Astrocyte (in vitro differentiated cells and primary cell): ENCODE measurements at regions not wholly inside any gene's neighbourhood (a gene's known extent, or its start where the extent isn't known, plus 50 kb on each side); places are given as distances from the start of the nearest gene placed in this dataset.

ENCODE experiments used
- CTCF ChIP-seq: IDR thresholded peaks from 2 replicates; pipeline ENCODE4 v1.5.1; 2011; ENCODE audit warnings: low read depth, mild to moderate bottlenecking, inconsistent platforms, low read length, moderate library complexity; ENCODE audit not compliant: insufficient read depth
- EZH2 ChIP-seq: IDR thresholded peaks from 2 replicates; pipeline ENCODE4 v1.6.1; 2012; ENCODE audit warnings: mild to moderate bottlenecking, low read length, inconsistent platforms; ENCODE audit not compliant: insufficient read depth

- no peak for TF ChIP-seq CTCF
- TF ChIP-seq EZH2, result no peak
These were observed 1700.1 kb upstream of the SLC10A2 start for GRCh38 chr13:104766319-104766718.
